ENCODE measurements at regions not wholly inside any gene's neighbourhood (a gene's known extent, or its start where the extent isn't known, plus 50 kb on each side); places are given as distances from the start of the nearest gene placed in this dataset.

GRCh38 chr10:111488668-111489067 lies 411.8 kb downstream of the ADRA2A start:
- peaks cover 8% of the 10 kb centered on the region for H3K36me3 Mint-ChIP-seq (ENCODE audit: low read depth)
- peaks cover 58% of the 10 kb centered on the region for H3K9me3 Mint-ChIP-seq
- no peak overlapping the region for H3K4me3 Mint-ChIP-seq
- TF ChIP-seq CTCF (IDR thresholded peaks at IDR 0.05): no peak
- peaks cover 2% of the 10 kb centered on the region for H3K27me3 Mint-ChIP-seq (ENCODE audit: low read depth, poor library complexity)
- H3K27ac Mint-ChIP-seq: no peak overlapping the region
- H3K4me1 Mint-ChIP-seq: no peaks in the 10 kb centered on the region
- DNase-seq: no peak

- H3K9me3 Mint-ChIP-seq: peaks cover 58% of the 10 kb centered on the region
- no peak for TF ChIP-seq CTCF (IDR thresholded peaks at IDR 0.05)
- H3K27ac Mint-ChIP-seq: no peak overlapping the region
- H3K4me3 Mint-ChIP-seq: no peak overlapping the region
- no peak for DNase-seq
- H3K36me3 Mint-ChIP-seq (ENCODE audit: low read depth): peaks cover 8% of the 10 kb centered on the region
- peaks cover 2% of the 10 kb centered on the region for H3K27me3 Mint-ChIP-seq (ENCODE audit: low read depth, poor library complexity)
- no peaks in the 10 kb centered on the region for H3K4me1 Mint-ChIP-seq
Observed at GRCh38 chr10:111491154-111491553, 414.3 kb downstream of the ADRA2A start.

GRCh38 chr10:111493024-111493625 lies 416.3 kb downstream of the ADRA2A start:
- TF ChIP-seq CTCF (IDR thresholded peaks at IDR 0.05): no peak
- DNase-seq: no peak
- no peak overlapping the region for H3K4me3 Mint-ChIP-seq
- peaks cover under 1% of the 10 kb centered on the region for H3K27me3 Mint-ChIP-seq (ENCODE audit: low read depth, poor library complexity)
- H3K36me3 Mint-ChIP-seq (ENCODE audit: low read depth): peaks cover 3% of the 10 kb centered on the region
- H3K9me3 Mint-ChIP-seq: peaks cover 50% of the 10 kb centered on the region
- H3K27ac Mint-ChIP-seq: no peak overlapping the region
- no peaks in the 10 kb centered on the region for H3K4me1 Mint-ChIP-seq

- Mint-ChIP-seq H3K36me3 (ENCODE audit: low read depth) (no peaks in the 10 kb centered on the region), H3K27ac (no peak overlapping the region), H3K4me3 (no peak overlapping the region), H3K27me3 (ENCODE audit: low read depth, poor library complexity) (peaks cover 5% of the 10 kb centered on the region), H3K9me3 (peaks cover 6% of the 10 kb centered on the region), H3K4me1 (no peaks in the 10 kb centered on the region)
- TF ChIP-seq CTCF (IDR thresholded peaks at IDR 0.05): no peak
- no peak for DNase-seq
Observed at GRCh38 chr10:111498560-111498959, 421.7 kb downstream of the ADRA2A start.

GRCh38 chr10:111504376-111504775 lies 427.5 kb downstream of the ADRA2A start:
- Mint-ChIP-seq H3K4me3 (no peak overlapping the region), H3K27ac (no peak overlapping the region), H3K27me3 (ENCODE audit: low read depth, poor library complexity) (peaks cover 10% of the 10 kb centered on the region), H3K36me3 (ENCODE audit: low read depth) (no peaks in the 10 kb centered on the region), H3K9me3 (peaks cover 15% of the 10 kb centered on the region), H3K4me1 (no peaks in the 10 kb centered on the region)
- no peak for DNase-seq
- no peak for TF ChIP-seq CTCF (IDR thresholded peaks at IDR 0.05)

- no peak overlapping the region for H3K27ac Mint-ChIP-seq
- no peak for DNase-seq
- peaks cover 15% of the 10 kb centered on the region for H3K9me3 Mint-ChIP-seq
- H3K4me1 Mint-ChIP-seq: no peaks in the 10 kb centered on the region
- no peak for TF ChIP-seq CTCF (IDR thresholded peaks at IDR 0.05)
- no peak overlapping the region for H3K4me3 Mint-ChIP-seq
- H3K36me3 Mint-ChIP-seq (ENCODE audit: low read depth): no peaks in the 10 kb centered on the region
- peaks cover 16% of the 10 kb centered on the region for H3K27me3 Mint-ChIP-seq (ENCODE audit: low read depth, poor library complexity)
Observed at GRCh38 chr10:111506266-111507034, 429.6 kb downstream of the ADRA2A start.
